CD4-positive, alpha-beta T cell (primary cell): ENCODE measurements at regions not wholly inside any gene's neighbourhood (a gene's known extent, or its start where the extent isn't known, plus 50 kb on each side); places are given as distances from the start of the nearest gene placed in this dataset.

Experiments used
- ATAC-seq: fragments of 200-7000 bp; cut with Tn5 transposase; one replicate; pipeline ENCODE4 v1.10.0; 2022; ENCODE audit warnings: mild to moderate bottlenecking; ENCODE audit not compliant: poor library complexity
- CTCF ChIA-PET: fragments of 350-600 bp; sonication (Branson Sonifier 250); formaldehyde crosslinking; loops from one replicate; lab custom pipeline; 2021; ENCODE audit warnings: antibody characterized with exemption, inconsistent platforms; lab: Charles Lee
- POLR2A ChIA-PET: fragments of 350-600 bp; sonication (Branson Sonifier 250); formaldehyde crosslinking; loops from one replicate; lab custom pipeline; 2021; ENCODE audit warnings: antibody characterized with exemption, inconsistent platforms; lab: Charles Lee
- DNase-seq, 14 experiments: peaks; one replicate each; pipeline ENCODE4 v3.0.0-alpha.2; 2013 to 2020; ENCODE audit warnings: mixed read lengths in 2 of 14
- H3K27ac ChIP-seq, 2 donors: one replicate each; pipeline versions ENCODE4 v1.5.1 to v1.7.0; 2013; ENCODE audit warnings: low read length in 2 of 2, low read depth in 1 of 2, mild to moderate bottlenecking in 1 of 2
- H3K27me3 ChIP-seq, 2 experiments: 1 replicate in 1 of 2; 2 replicates in 1 of 2; pipeline versions ENCODE4 v1.6.1 to v1.7.0; 2013; ENCODE audit warnings: low read length in 2 of 2, control low read depth in 1 of 2, mild to moderate bottlenecking in 1 of 2, moderate library complexity in 1 of 2; ENCODE audit not compliant: insufficient read depth in 2 of 2, control insufficient read depth in 1 of 2
- H3K36me3 ChIP-seq: one replicate; pipeline ENCODE4 v1.6.1; 2013; ENCODE audit warnings: low read length, control low read depth; ENCODE audit not compliant: insufficient read depth
- H3K4me1 ChIP-seq: one replicate; pipeline ENCODE4 v1.6.1; 2013; ENCODE audit warnings: low read length, control low read depth; ENCODE audit not compliant: insufficient read depth
- H3K4me3 ChIP-seq: one replicate; pipeline ENCODE4 v1.5.1; 2013; ENCODE audit warnings: mild to moderate bottlenecking, low read length, moderate library complexity
- H3K9me3 ChIP-seq, 2 experiments: 1 replicate in 1 of 2; 2 replicates in 1 of 2; pipeline versions ENCODE4 v1.6.1 to v1.7.0; 2013; ENCODE audit warnings: low read length in 2 of 2, mild to moderate bottlenecking in 2 of 2, control low read depth in 1 of 2, moderate library complexity in 1 of 2; ENCODE audit not compliant: control insufficient read depth in 1 of 2, insufficient read depth in 1 of 2
- H3K27ac Mint-ChIP-seq: one replicate; pipeline ENCODE4 v1.8.0; 2020; ENCODE audit warnings: mixed read lengths
- H3K27me3 Mint-ChIP-seq: one replicate; pipeline ENCODE4 v1.8.0; 2021; ENCODE audit warnings: mixed read lengths
- H3K36me3 Mint-ChIP-seq: one replicate; pipeline ENCODE4 v1.8.0; 2021; ENCODE audit warnings: low read depth, mixed read lengths
- H3K4me1 Mint-ChIP-seq: one replicate; pipeline ENCODE4 v1.8.0; 2021; ENCODE audit warnings: low read depth, mixed read lengths
- H3K4me3 Mint-ChIP-seq: one replicate; pipeline ENCODE4 v1.8.0; 2020; ENCODE audit warnings: mild to moderate bottlenecking, mixed read lengths
- H3K9me3 Mint-ChIP-seq: one replicate; pipeline ENCODE4 v1.8.0; 2020; ENCODE audit warnings: mixed read lengths
- intact Hi-C, 2 experiments: fragments of 100-400 bp; cut with DNase I in 1 of 2; cut with micrococcal nuclease in 1 of 2; formaldehyde crosslinking; loops; one replicate each; pipeline versions ENCODE4 v1.15.1 to v1.9.0; 2023 to 2025; cut with DNase I, micrococcal nuclease
- TF ChIP-seq, protein P1 (sequence below): fragments of 200-600 bp; IDR thresholded peaks from one replicate; pipeline ENCODE4 v1.8.0; 2022; ENCODE audit warnings: antibody characterized with exemption, mild to moderate bottlenecking

GRCh38 chr2:78351208-78351607 is 674.3 kb upstream of the REG3G start:
- Mint-ChIP-seq H3K36me3 (no peaks in the 10 kb centered on the region), H3K4me1 (no peaks in the 10 kb centered on the region), H3K27me3 (no peaks in the 10 kb centered on the region), H3K27ac (no peak overlapping the region), H3K4me3 (no peak overlapping the region), H3K9me3 (peaks cover 11% of the 10 kb centered on the region)
- H3K9me3 ChIP-seq = no peaks in the 10 kb centered on the region
- no peak overlapping the region for H3K4me3 ChIP-seq
- ChIA-PET POLR2A (no interaction called here), CTCF (no interaction called here)
- TF ChIP-seq, protein P1, sequence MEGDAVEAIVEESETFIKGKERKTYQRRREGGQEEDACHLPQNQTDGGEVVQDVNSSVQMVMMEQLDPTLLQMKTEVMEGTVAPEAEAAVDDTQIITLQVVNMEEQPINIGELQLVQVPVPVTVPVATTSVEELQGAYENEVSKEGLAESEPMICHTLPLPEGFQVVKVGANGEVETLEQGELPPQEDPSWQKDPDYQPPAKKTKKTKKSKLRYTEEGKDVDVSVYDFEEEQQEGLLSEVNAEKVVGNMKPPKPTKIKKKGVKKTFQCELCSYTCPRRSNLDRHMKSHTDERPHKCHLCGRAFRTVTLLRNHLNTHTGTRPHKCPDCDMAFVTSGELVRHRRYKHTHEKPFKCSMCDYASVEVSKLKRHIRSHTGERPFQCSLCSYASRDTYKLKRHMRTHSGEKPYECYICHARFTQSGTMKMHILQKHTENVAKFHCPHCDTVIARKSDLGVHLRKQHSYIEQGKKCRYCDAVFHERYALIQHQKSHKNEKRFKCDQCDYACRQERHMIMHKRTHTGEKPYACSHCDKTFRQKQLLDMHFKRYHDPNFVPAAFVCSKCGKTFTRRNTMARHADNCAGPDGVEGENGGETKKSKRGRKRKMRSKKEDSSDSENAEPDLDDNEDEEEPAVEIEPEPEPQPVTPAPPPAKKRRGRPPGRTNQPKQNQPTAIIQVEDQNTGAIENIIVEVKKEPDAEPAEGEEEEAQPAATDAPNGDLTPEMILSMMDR = no peak
- no peaks in the 10 kb centered on the region for H3K36me3 ChIP-seq
- intact Hi-C loops = no loop called here
- no peaks in the 10 kb centered on the region for H3K4me1 ChIP-seq
- no peak overlapping the region for H3K27ac ChIP-seq
- H3K27me3 ChIP-seq = no peaks in the 10 kb centered on the region
- no peak for ATAC-seq
- DNase-seq = no peak

DNA sequence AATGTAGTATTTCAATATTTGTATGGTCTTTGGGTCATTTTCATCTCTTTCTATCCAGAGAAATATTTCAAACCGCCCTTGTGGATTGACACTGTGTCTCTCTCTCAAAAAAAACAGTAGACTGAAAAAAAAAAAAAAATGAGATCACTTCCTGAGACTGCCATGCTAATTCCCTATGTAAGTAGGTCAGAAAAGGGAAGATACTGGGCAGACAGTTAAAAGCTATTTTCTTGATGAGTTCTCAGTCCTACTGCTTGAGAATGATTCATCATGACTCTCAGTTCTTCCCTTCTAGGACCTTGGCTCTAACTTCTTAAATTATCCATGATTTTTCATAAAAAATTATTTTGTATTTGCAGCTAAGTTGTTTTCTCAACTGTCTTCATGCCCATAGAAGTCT is 672.3 kb upstream of the REG3G start:
- Mint-ChIP-seq H3K36me3 (no peaks in the 10 kb centered on the region), H3K27me3 (no peaks in the 10 kb centered on the region), H3K27ac (no peak overlapping the region), H3K4me3 (no peak overlapping the region), H3K9me3 (peaks cover 11% of the 10 kb centered on the region), H3K4me1 (no peaks in the 10 kb centered on the region)
- H3K4me3 ChIP-seq = no peak overlapping the region
- ATAC-seq (no peak), DNase-seq (no peak)
- ChIA-PET CTCF (no interaction called here), POLR2A (no interaction called here)
- TF ChIP-seq, protein P1 = no peak
- H3K27ac ChIP-seq = no peak overlapping the region
- intact Hi-C loops = no loop called here
- H3K36me3 ChIP-seq = no peaks in the 10 kb centered on the region
- H3K27me3 ChIP-seq = no peaks in the 10 kb centered on the region
- H3K9me3 ChIP-seq = no peaks in the 10 kb centered on the region
- H3K4me1 ChIP-seq = no peaks in the 10 kb centered on the region

GRCh38 chr2:78355967-78356366 is 669.5 kb upstream of the REG3G start:
- Histone ChIP-seq H3K27me3 (no peaks in the 10 kb centered on the region), H3K27ac (no peak overlapping the region), H3K4me3 (no peak overlapping the region), H3K36me3 (no peaks in the 10 kb centered on the region), H3K9me3 (peaks cover 0 to 5% of the 10 kb centered on the region in 2 experiments), H3K4me1 (no peaks in the 10 kb centered on the region)
- no peak overlapping the region for H3K27ac Mint-ChIP-seq
- H3K9me3 Mint-ChIP-seq = peaks cover 14% of the 10 kb centered on the region
- intact Hi-C loops = no loop called here
- no peaks in the 10 kb centered on the region for H3K27me3 Mint-ChIP-seq
- no peak for ATAC-seq
- ChIA-PET POLR2A (no interaction called here), CTCF (no interaction called here)
- no peaks in the 10 kb centered on the region for H3K4me1 Mint-ChIP-seq
- DNase-seq = no peak
- no peaks in the 10 kb centered on the region for H3K36me3 Mint-ChIP-seq
- TF ChIP-seq, protein P1 = no peak
- no peak overlapping the region for H3K4me3 Mint-ChIP-seq
